Embryonic facial prominence (tissue), 1 donor: ENCODE measurements at regions not wholly inside any gene's neighbourhood (a gene's known extent, or its start where the extent isn't known, plus 50 kb on each side); places are given as distances from the start of the nearest gene placed in this dataset.

Source experiments
- DNase-seq: peaks from one replicate; pipeline ENCODE4 v3.0.0-alpha.2; 2016; ENCODE audit errors: extremely low spot score

GRCh38 chr15:25508369-25509002, 69.7 kb upstream of the UBE3A start:
- DNase-seq: no peak

- no peak for DNase-seq
These were observed 65.5 kb upstream of the UBE3A start for GRCh38 chr15:25504307-25504706.

- DNase-seq: no peak
These were observed 63.1 kb upstream of the UBE3A start for GRCh38 chr15:25501828-25502446.

- no peak for DNase-seq
These were observed 60.0 kb upstream of the UBE3A start for GRCh38 chr15:25498835-25499234.

GRCh38 chr15:25497934-25498333, 59.1 kb upstream of the UBE3A start:
- DNase-seq: no peak

GRCh38 chr15:25493823-25494526, 55.2 kb upstream of the UBE3A start:
- DNase-seq: no peak

- no peak for DNase-seq
These were observed 53.5 kb upstream of the UBE3A start for GRCh38 chr15:25492315-25492714.
